ENCODE measurements at regions not wholly inside any gene's neighbourhood (a gene's known extent, or its start where the extent isn't known, plus 50 kb on each side); places are given as distances from the start of the nearest gene placed in this dataset.
A peak's percentile ranks its signal among the peaks of the same experiment; 100 is the strongest.

DNA sequence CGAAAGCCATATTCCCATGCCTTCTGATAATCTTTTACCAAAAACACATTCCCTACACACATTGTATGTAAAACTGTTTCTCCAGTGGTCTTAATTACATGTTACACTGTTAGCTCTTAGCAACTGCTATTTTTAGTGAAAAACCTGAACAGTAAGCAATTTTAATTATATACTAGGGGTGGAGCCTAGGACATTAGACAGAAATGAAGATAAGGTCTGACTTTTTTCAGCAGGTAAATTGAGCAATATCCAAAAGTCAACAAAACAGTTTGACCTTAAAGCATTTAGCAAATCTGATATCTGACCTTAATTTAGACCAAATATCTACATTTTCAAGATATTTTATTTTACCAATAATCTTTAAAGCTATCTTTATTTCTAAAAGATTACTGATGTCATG, 60.2 kb downstream of the PDE6H start:
- Mint-ChIP-seq H3K27ac (no peak overlapping the region), H3K9me3 (peaks cover 24% of the 10 kb centered on the region), H3K36me3 (ENCODE audit: low read depth) (peaks cover 6% of the 10 kb centered on the region), H3K4me1 (peaks cover 17% of the 10 kb centered on the region), H3K4me3 (no peak overlapping the region), H3K27me3 (ENCODE audit: low read depth) (peaks cover 3% of the 10 kb centered on the region)
- TF ChIP-seq, protein P1, sequence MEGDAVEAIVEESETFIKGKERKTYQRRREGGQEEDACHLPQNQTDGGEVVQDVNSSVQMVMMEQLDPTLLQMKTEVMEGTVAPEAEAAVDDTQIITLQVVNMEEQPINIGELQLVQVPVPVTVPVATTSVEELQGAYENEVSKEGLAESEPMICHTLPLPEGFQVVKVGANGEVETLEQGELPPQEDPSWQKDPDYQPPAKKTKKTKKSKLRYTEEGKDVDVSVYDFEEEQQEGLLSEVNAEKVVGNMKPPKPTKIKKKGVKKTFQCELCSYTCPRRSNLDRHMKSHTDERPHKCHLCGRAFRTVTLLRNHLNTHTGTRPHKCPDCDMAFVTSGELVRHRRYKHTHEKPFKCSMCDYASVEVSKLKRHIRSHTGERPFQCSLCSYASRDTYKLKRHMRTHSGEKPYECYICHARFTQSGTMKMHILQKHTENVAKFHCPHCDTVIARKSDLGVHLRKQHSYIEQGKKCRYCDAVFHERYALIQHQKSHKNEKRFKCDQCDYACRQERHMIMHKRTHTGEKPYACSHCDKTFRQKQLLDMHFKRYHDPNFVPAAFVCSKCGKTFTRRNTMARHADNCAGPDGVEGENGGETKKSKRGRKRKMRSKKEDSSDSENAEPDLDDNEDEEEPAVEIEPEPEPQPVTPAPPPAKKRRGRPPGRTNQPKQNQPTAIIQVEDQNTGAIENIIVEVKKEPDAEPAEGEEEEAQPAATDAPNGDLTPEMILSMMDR (IDR thresholded peaks at IDR 0.05; ENCODE audit: unreplicated experiment in 3 of 3), result no peak

GRCh38 chr12:15033641-15034040, 60.8 kb downstream of the PDE6H start:
- no peak overlapping the region for H3K4me3 Mint-ChIP-seq
- H3K27me3 Mint-ChIP-seq (ENCODE audit: low read depth), result peaks cover 3% of the 10 kb centered on the region
- H3K27ac Mint-ChIP-seq, result peak overlapping the region; percentile 68 to 87 (median 79)
- peaks cover 17% of the 10 kb centered on the region for H3K4me1 Mint-ChIP-seq
- TF ChIP-seq, protein P1 (IDR thresholded peaks at IDR 0.05; ENCODE audit: unreplicated experiment in 3 of 3), result no peak
- peaks cover 6% of the 10 kb centered on the region for H3K36me3 Mint-ChIP-seq (ENCODE audit: low read depth)
- peaks cover 18% of the 10 kb centered on the region for H3K9me3 Mint-ChIP-seq

GRCh38 chr12:15035185-15035584, 62.3 kb downstream of the PDE6H start:
- Mint-ChIP-seq H3K4me3 (no peak overlapping the region), H3K36me3 (ENCODE audit: low read depth) (no peaks in the 10 kb centered on the region), H3K4me1 (peaks cover 17% of the 10 kb centered on the region), H3K27ac (no peak overlapping the region), H3K9me3 (peaks cover 7% of the 10 kb centered on the region), H3K27me3 (ENCODE audit: low read depth) (no peaks in the 10 kb centered on the region)
- TF ChIP-seq, protein P1 (IDR thresholded peaks at IDR 0.05; ENCODE audit: unreplicated experiment in 3 of 3), result no peak

DNA sequence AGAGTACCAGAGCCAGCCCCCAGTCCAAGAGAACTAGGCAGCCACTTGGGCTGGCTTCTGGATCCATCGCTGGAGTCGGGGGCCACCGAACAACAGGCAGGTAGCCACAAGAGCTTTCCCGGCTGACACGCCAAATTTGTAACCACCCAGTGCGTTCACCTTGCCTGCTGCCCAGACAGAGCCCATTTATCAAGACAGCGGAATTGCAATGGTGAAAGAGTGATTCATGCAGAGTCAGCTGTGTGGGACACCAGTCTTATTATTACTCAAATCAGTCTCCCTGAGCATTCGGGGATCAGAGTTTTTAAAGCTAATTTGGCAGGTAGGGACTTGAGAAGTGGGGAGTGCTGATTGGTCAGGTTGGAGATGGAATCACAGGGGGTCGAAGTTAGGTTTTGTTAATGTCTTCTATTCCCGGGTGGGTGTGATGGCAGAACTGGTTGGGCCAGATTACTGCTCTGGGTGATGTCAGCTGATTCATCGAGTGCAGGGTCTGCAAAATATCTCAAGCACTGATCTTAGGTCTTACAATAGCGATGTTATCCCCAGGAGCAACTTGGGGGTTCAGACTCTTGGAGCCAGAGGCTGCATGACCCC, 64.3 kb downstream of the PDE6H start:
- TF ChIP-seq, protein P1 (IDR thresholded peaks at IDR 0.05; ENCODE audit: unreplicated experiment in 3 of 3), result no peak
- H3K27ac Mint-ChIP-seq, result no peak overlapping the region
- no peaks in the 10 kb centered on the region for H3K27me3 Mint-ChIP-seq (ENCODE audit: low read depth)
- no peaks in the 10 kb centered on the region for H3K36me3 Mint-ChIP-seq (ENCODE audit: low read depth)
- no peaks in the 10 kb centered on the region for H3K9me3 Mint-ChIP-seq
- peaks cover 17% of the 10 kb centered on the region for H3K4me1 Mint-ChIP-seq
- no peak overlapping the region for H3K4me3 Mint-ChIP-seq

- TF ChIP-seq, protein P1 (IDR thresholded peaks at IDR 0.05; ENCODE audit: unreplicated experiment in 3 of 3), result no peak
- Mint-ChIP-seq H3K9me3 (no peaks in the 10 kb centered on the region), H3K4me1 (peaks cover 17% of the 10 kb centered on the region), H3K36me3 (ENCODE audit: low read depth) (no peaks in the 10 kb centered on the region), H3K27ac (no peak overlapping the region), H3K4me3 (no peak overlapping the region), H3K27me3 (ENCODE audit: low read depth) (no peaks in the 10 kb centered on the region)
Measured at GRCh38 chr12:15038137-15038536, 65.3 kb downstream of the PDE6H start.

- Mint-ChIP-seq H3K27ac (peak overlapping the region in 1 of 3 experiments; percentile 52), H3K4me3 (no peak overlapping the region), H3K27me3 (ENCODE audit: low read depth) (no peaks in the 10 kb centered on the region), H3K4me1 (peaks cover 36% of the 10 kb centered on the region), H3K9me3 (no peaks in the 10 kb centered on the region), H3K36me3 (ENCODE audit: low read depth) (no peaks in the 10 kb centered on the region)
- TF ChIP-seq, protein P1 (IDR thresholded peaks at IDR 0.05; ENCODE audit: unreplicated experiment in 3 of 3), result no peak
Measured at GRCh38 chr12:15044471-15044870, 71.6 kb downstream of the PDE6H start.
